Bronchial epithelial cell (primary cell): ENCODE measurements at regions not wholly inside any gene's neighbourhood (a gene's known extent, or its start where the extent isn't known, plus 50 kb on each side); places are given as distances from the start of the nearest gene placed in this dataset.

ENCODE experiments used
- DNase-seq: peaks from one replicate; pipeline ENCODE4 v3.0.0-alpha.2; 2010; ENCODE audit warnings: low read depth
- FAIRE-seq: peaks from 2 replicates; lab custom pipeline; 2011; peaks lifted over from hg19 to GRCh38; lab: Jason Lieb, UNC
- H3K27me3 ChIP-seq: 2 replicates; pipeline ENCODE4 v1.5.1; 2011; ENCODE audit warnings: low read length; ENCODE audit not compliant: control insufficient read depth, insufficient read depth
- H3K36me3 ChIP-seq: 2 replicates; pipeline ENCODE4 v1.5.1; 2011; ENCODE audit warnings: low read length; ENCODE audit not compliant: control insufficient read depth, insufficient read depth
- H3K4me3 ChIP-seq: 2 replicates; pipeline ENCODE4 v1.5.1; 2011; ENCODE audit warnings: mild to moderate bottlenecking, low read depth, low read length, control low read depth
- CTCF ChIP-seq: IDR thresholded peaks from 2 replicates; pipeline ENCODE4 v1.5.1; 2011; ENCODE audit warnings: mild to moderate bottlenecking, moderate library complexity, low read length, control low read depth, inconsistent platforms; ENCODE audit not compliant: insufficient read depth, severe bottlenecking

GRCh38 chr4:187632260-187632995 lies 363.1 kb upstream of the ZFP42 start:
- H3K27me3 ChIP-seq: no peaks in the 10 kb centered on the region
- no peak overlapping the region for H3K4me3 ChIP-seq
- no peaks in the 10 kb centered on the region for H3K36me3 ChIP-seq
- no peak for TF ChIP-seq CTCF
- FAIRE-seq: no peak
- DNase-seq: no peak

- Histone ChIP-seq H3K36me3 (no peaks in the 10 kb centered on the region), H3K27me3 (no peaks in the 10 kb centered on the region), H3K4me3 (no peak overlapping the region)
- TF ChIP-seq CTCF: no peak
- DNase-seq (no peak), FAIRE-seq (no peak)
These were observed 362.3 kb upstream of the ZFP42 start for GRCh38 chr4:187633245-187633644.

GRCh38 chr4:187656959-187657358 lies 338.6 kb upstream of the ZFP42 start:
- H3K36me3 ChIP-seq: no peaks in the 10 kb centered on the region
- no peak overlapping the region for H3K4me3 ChIP-seq
- DNase-seq (peak; percentile 10), FAIRE-seq (no peak)
- no peak for TF ChIP-seq CTCF
- no peaks in the 10 kb centered on the region for H3K27me3 ChIP-seq

GRCh38 chr4:187663076-187663475 lies 332.5 kb upstream of the ZFP42 start:
- H3K27me3 ChIP-seq: no peaks in the 10 kb centered on the region
- DNase-seq: peak; percentile 37
- FAIRE-seq: no peak
- H3K4me3 ChIP-seq: no peak overlapping the region
- no peak for TF ChIP-seq CTCF
- H3K36me3 ChIP-seq: no peaks in the 10 kb centered on the region

GRCh38 chr4:187664011-187664410 lies 331.6 kb upstream of the ZFP42 start:
- Histone ChIP-seq H3K36me3 (no peaks in the 10 kb centered on the region), H3K27me3 (no peaks in the 10 kb centered on the region), H3K4me3 (no peak overlapping the region)
- TF ChIP-seq CTCF: no peak
- FAIRE-seq (no peak), DNase-seq (no peak)

- TF ChIP-seq CTCF: no peak
- no peak for DNase-seq
- FAIRE-seq: no peak
- no peaks in the 10 kb centered on the region for H3K27me3 ChIP-seq
- no peak overlapping the region for H3K4me3 ChIP-seq
- H3K36me3 ChIP-seq: no peaks in the 10 kb centered on the region
These were observed 330.5 kb upstream of the ZFP42 start for GRCh38 chr4:187665086-187665485.
